Body of pancreas (tissue), 4 donors: ENCODE measurements at regions not wholly inside any gene's neighbourhood (a gene's known extent, or its start where the extent isn't known, plus 50 kb on each side); places are given as distances from the start of the nearest gene placed in this dataset.
"Not testable (repeated sequence)": the region's sequence is repeated elsewhere in the genome, so short reads cannot be mapped to it uniquely, and the experiment has no call there.

Source experiments
- CTCF ChIP-seq, 7 experiments: fragments of 450-650 bp in 4 of 7; fragments of 200-600 bp in 3 of 7; sonication (generic) in 3 of 7; IDR thresholded peaks; one replicate each; pipeline ENCODE4 v1.5.1; 2016 to 2019; ENCODE audit warnings: antibody characterized with exemption in 7 of 7
- POLR2A ChIP-seq, 3 donors: fragments of 450-650 bp; IDR thresholded peaks; one replicate each; pipeline ENCODE4 v1.6.1; 2016; ENCODE audit warnings: antibody characterized with exemption in 3 of 3, mild to moderate bottlenecking in 2 of 3

- not testable (repeated sequence) for TF ChIP-seq POLR2A, CTCF (IDR thresholded peaks at IDR 0.05)
Measured at GRCh38 chr12:86944197-86944819, 688.1 kb upstream of the MGAT4C start.
